Stomach (tissue), 8 donors: ENCODE measurements at regions not wholly inside any gene's neighbourhood (a gene's known extent, or its start where the extent isn't known, plus 50 kb on each side); places are given as distances from the start of the nearest gene placed in this dataset.

Experiments used
- DNase-seq, 2 donors: peaks; one replicate each; pipeline versions ENCODE4 v3.0.0 to v3.0.0-alpha.2; 2013 to 2019
- H3K27ac ChIP-seq, 5 donors: fragments of 200-600 bp in 4 of 5; sonication (generic) in 4 of 5; one replicate each; pipeline ENCODE4 v1.5.1; 2013 to 2019; ENCODE audit warnings: mild to moderate bottlenecking in 1 of 5, moderate library complexity in 1 of 5
- H3K27me3 ChIP-seq, 3 donors: fragments of 200-600 bp; sonication (generic); one replicate each; pipeline ENCODE4 v1.5.1; 2017 to 2019; ENCODE audit warnings: mixed run types in 1 of 3
- H3K36me3 ChIP-seq, 4 donors: fragments of 200-600 bp; sonication (generic); 1 replicate in 3 of 4; 2 replicates in 1 of 4; pipeline ENCODE4 v1.5.1; 2016 to 2019
- H3K4me1 ChIP-seq, 4 donors: fragments of 200-600 bp; sonication (generic); one replicate each; pipeline ENCODE4 v1.5.1; 2016 to 2019
- H3K4me3 ChIP-seq, 4 donors: fragments of 200-600 bp; sonication (generic) in 3 of 4; one replicate each; pipeline ENCODE4 v1.5.1; 2016 to 2019; ENCODE audit warnings: mild to moderate bottlenecking in 1 of 4
- H3K9me3 ChIP-seq, 4 donors: fragments of 200-600 bp; sonication (generic); one replicate each; pipeline ENCODE4 v1.5.1; 2016 to 2019
- CTCF ChIP-seq, 7 experiments: fragments of 450-650 bp in 4 of 7; fragments of 200-600 bp in 3 of 7; sonication (generic) in 3 of 7; IDR thresholded peaks; one replicate each; pipeline ENCODE4 v1.5.1; 2016 to 2019; ENCODE audit warnings: antibody characterized with exemption in 7 of 7, control low read depth in 2 of 7, mild to moderate bottlenecking in 1 of 7
- EP300 ChIP-seq: sonication (generic); formaldehyde crosslinking; IDR thresholded peaks from one replicate; pipeline ENCODE4 v1.6.1; 2017; ENCODE audit warnings: antibody characterized with exemption
- POLR2A ChIP-seq, 4 donors: fragments of 450-650 bp; IDR thresholded peaks; one replicate each; pipeline ENCODE4 v1.6.1; 2016; ENCODE audit warnings: antibody characterized with exemption in 4 of 4, control low read depth in 2 of 4, mild to moderate bottlenecking in 1 of 4, moderate library complexity in 1 of 4
- POLR2AphosphoS5 ChIP-seq, 3 donors: sonication (generic); formaldehyde crosslinking; IDR thresholded peaks; one replicate each; pipeline ENCODE4 v1.6.1; 2016; ENCODE audit warnings: antibody characterized with exemption in 3 of 3
- WGBS, 5 donors: extraction: QIAGEN DNeasy Blood & Tissue Kit in 3 of 5; methylation state at CpG; one replicate each; pipeline versions ENCODE4 v1.1.5 to v1.1.7; 2013 to 2018; 5-methylcytosine and 5-hydroxymethylcytosine counted together
- intact Hi-C: fragments of 100-400 bp; cut with DNase I; formaldehyde crosslinking; loops from one replicate; pipeline ENCODE4 v1.15.1; 2023; ENCODE audit warnings: low total_unique reads
- donor health status: healthy with polysubstance abuse.
- donor health status: Bipolar disorder and iron deficiency.
- donor health status: healthy.

- intact Hi-C loops: no loop called here
- no peaks in the 10 kb centered on the region for H3K9me3 ChIP-seq
- H3K27me3 ChIP-seq: peaks cover 0 to 34% (median 0%) of the 10 kb centered on the region in 3 donors
- H3K27ac ChIP-seq: no peak overlapping the region
- no peak for TF ChIP-seq CTCF (IDR thresholded peaks at IDR 0.05)
- TF ChIP-seq POLR2AphosphoS5 (IDR thresholded peaks at IDR 0.05): no peak
- no peak for TF ChIP-seq EP300
- TF ChIP-seq POLR2A (IDR thresholded peaks at IDR 0.05): no peak
- H3K36me3 ChIP-seq: no peaks in the 10 kb centered on the region
- no peaks in the 10 kb centered on the region for H3K4me1 ChIP-seq
- DNase-seq: no peak
- no peak overlapping the region for H3K4me3 ChIP-seq
- 48 to 74% (median 65%) methylated on average over 6 of the region's 6 CpGs for WGBS, 5 donors
These were observed 128.7 kb upstream of the GLI2 start for GRCh38 chr2:120606931-120607330.

GRCh38 chr2:120607506-120607905, 128.2 kb upstream of the GLI2 start:
- Histone ChIP-seq H3K4me3 (no peak overlapping the region), H3K36me3 (no peaks in the 10 kb centered on the region), H3K27me3 (peaks cover 0 to 35% (median 0%) of the 10 kb centered on the region in 3 donors), H3K9me3 (no peaks in the 10 kb centered on the region), H3K4me1 (no peaks in the 10 kb centered on the region), H3K27ac (no peak overlapping the region)
- DNase-seq: no peak
- WGBS, 5 donors: 46 to 74% (median 54%) methylated on average over 8 of the region's 8 CpGs
- no peak for TF ChIP-seq POLR2A (IDR thresholded peaks at IDR 0.05)
- TF ChIP-seq POLR2AphosphoS5 (IDR thresholded peaks at IDR 0.05): no peak
- TF ChIP-seq EP300: no peak
- TF ChIP-seq CTCF (IDR thresholded peaks at IDR 0.05): no peak
- intact Hi-C loops: no loop called here

DNA sequence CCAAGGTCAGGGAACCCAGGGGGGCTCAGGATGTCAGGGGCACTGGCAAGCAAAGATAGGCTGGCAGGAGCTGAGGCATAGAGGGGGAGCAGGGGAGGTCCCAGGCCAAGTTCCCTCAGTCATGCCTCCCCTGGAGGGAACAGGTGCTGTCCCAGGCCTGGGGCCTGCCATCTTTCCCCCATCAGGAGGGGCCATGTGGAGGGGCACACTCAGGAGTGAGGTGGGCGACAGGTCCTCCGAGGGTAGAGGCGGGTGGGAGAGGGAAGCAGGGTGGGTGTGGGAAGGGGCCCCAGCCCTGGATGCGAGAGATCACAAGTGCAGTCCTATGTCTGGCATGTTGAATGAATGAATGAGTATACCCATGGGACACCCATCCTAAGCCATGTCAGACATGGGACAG, 127.7 kb upstream of the GLI2 start:
- no peaks in the 10 kb centered on the region for H3K36me3 ChIP-seq
- DNase-seq: no peak
- WGBS, 5 donors: 83 to 100% (median 95%) methylated on average over 4 of the region's 4 CpGs
- no peak overlapping the region for H3K4me3 ChIP-seq
- TF ChIP-seq POLR2AphosphoS5 (IDR thresholded peaks at IDR 0.05): no peak
- TF ChIP-seq POLR2A (IDR thresholded peaks at IDR 0.05): no peak
- TF ChIP-seq CTCF (IDR thresholded peaks at IDR 0.05): no peak
- TF ChIP-seq EP300: no peak
- no peaks in the 10 kb centered on the region for H3K9me3 ChIP-seq
- no peaks in the 10 kb centered on the region for H3K4me1 ChIP-seq
- peaks cover 0 to 35% (median 0%) of the 10 kb centered on the region in 3 donors for H3K27me3 ChIP-seq
- intact Hi-C loops: no loop called here
- H3K27ac ChIP-seq: no peak overlapping the region

- H3K9me3 ChIP-seq: no peaks in the 10 kb centered on the region
- peaks cover 0 to 8% (median 0%) of the 10 kb centered on the region in 4 donors for H3K4me1 ChIP-seq
- no peak for TF ChIP-seq POLR2A (IDR thresholded peaks at IDR 0.05)
- no peak for TF ChIP-seq POLR2AphosphoS5 (IDR thresholded peaks at IDR 0.05)
- TF ChIP-seq EP300: no peak
- TF ChIP-seq CTCF (IDR thresholded peaks at IDR 0.05): no peak
- WGBS, 5 donors: 74 to 86% (median 82%) methylated on average over 12 to 13 of the region's 13 CpGs
- H3K4me3 ChIP-seq: no peak overlapping the region
- no peak overlapping the region for H3K27ac ChIP-seq
- peaks cover 0 to 29% (median 0%) of the 10 kb centered on the region in 3 donors for H3K27me3 ChIP-seq
- DNase-seq: no peak
- H3K36me3 ChIP-seq: no peaks in the 10 kb centered on the region
- intact Hi-C loops: no loop called here
These were observed 125.8 kb upstream of the GLI2 start for GRCh38 chr2:120609826-120610395.
